Superior temporal gyrus (tissue), 1 donor: ENCODE measurements at regions not wholly inside any gene's neighbourhood (a gene's known extent, or its start where the extent isn't known, plus 50 kb on each side); places are given as distances from the start of the nearest gene placed in this dataset.

ENCODE experiments used
- DNase-seq: peaks from one replicate; pipeline ENCODE4 v3.0.0-alpha.2; 2016; ENCODE audit errors: extremely low spot score

GRCh38 chr1:55423376-55423775 is 208.2 kb upstream of the USP24 start:
- DNase-seq: no peak

- DNase-seq: no peak
These were observed 206.0 kb upstream of the USP24 start for GRCh38 chr1:55420929-55421716.

- no peak for DNase-seq
These were observed 204.9 kb upstream of the USP24 start for GRCh38 chr1:55420026-55420425.

- DNase-seq: no peak
These were observed 203.2 kb upstream of the USP24 start for GRCh38 chr1:55418208-55419000.

- DNase-seq: no peak
These were observed 201.1 kb upstream of the USP24 start for GRCh38 chr1:55416164-55416842.

- no peak for DNase-seq
These were observed 198.1 kb upstream of the USP24 start for GRCh38 chr1:55413286-55413685.

- DNase-seq: no peak
These were observed 196.9 kb upstream of the USP24 start for GRCh38 chr1:55412060-55412459.

GRCh38 chr1:55402671-55403464 is 187.7 kb upstream of the USP24 start:
- no peak for DNase-seq

- DNase-seq: no peak
These were observed 187.0 kb upstream of the USP24 start for GRCh38 chr1:55402142-55402541.

GRCh38 chr1:55400508-55400907 is 185.3 kb upstream of the USP24 start:
- DNase-seq: no peak

GRCh38 chr1:55399346-55399745 is 184.2 kb upstream of the USP24 start:
- DNase-seq: no peak

GRCh38 chr1:55396381-55396891 is 181.3 kb upstream of the USP24 start:
- DNase-seq: no peak

- no peak for DNase-seq
These were observed 173.8 kb upstream of the USP24 start for GRCh38 chr1:55388960-55389359.

- DNase-seq: no peak
These were observed 172.0 kb upstream of the USP24 start for GRCh38 chr1:55387145-55387544.

- DNase-seq: no peak
These were observed 171.3 kb upstream of the USP24 start for GRCh38 chr1:55386456-55386855.

- DNase-seq: no peak
These were observed 170.3 kb upstream of the USP24 start for GRCh38 chr1:55385402-55386018.

GRCh38 chr1:55384637-55385036 is 169.5 kb upstream of the USP24 start:
- DNase-seq: no peak

GRCh38 chr1:55382806-55383305 is 167.7 kb upstream of the USP24 start:
- no peak for DNase-seq

- no peak for DNase-seq
These were observed 166.8 kb upstream of the USP24 start for GRCh38 chr1:55381983-55382382.

- DNase-seq: no peak
These were observed 166.3 kb upstream of the USP24 start for GRCh38 chr1:55381491-55381890.
